DOHH2 (cell line): ENCODE measurements at regions not wholly inside any gene's neighbourhood (a gene's known extent, or its start where the extent isn't known, plus 50 kb on each side); places are given as distances from the start of the nearest gene placed in this dataset.

ENCODE experiments used
- CTCF ChIP-seq: fragments of 200-600 bp; sonication (generic); IDR thresholded peaks from one replicate; pipeline ENCODE4 v1.5.1; 2014; ENCODE audit warnings: antibody characterized with exemption, mild to moderate bottlenecking, low read depth, low read length; ENCODE audit not compliant: poor library complexity, severe bottlenecking
- EZH2phosphoT487 ChIP-seq: fragments of 200-600 bp; sonication (generic); IDR thresholded peaks from 2 replicates; pipeline ENCODE4 v1.6.1; 2017; ENCODE audit warnings: borderline replicate concordance, mild to moderate bottlenecking, antibody characterized with exemption, low read length, moderate library complexity, mixed read lengths

- TF ChIP-seq CTCF (no peak), EZH2phosphoT487 (no peak)
These were observed 62.6 kb upstream of the ARMC2 start for GRCh38 chr6:108785653-108786052.
